Thyroid gland (tissue), 4 donors: ENCODE measurements at regions not wholly inside any gene's neighbourhood (a gene's known extent, or its start where the extent isn't known, plus 50 kb on each side); places are given as distances from the start of the nearest gene placed in this dataset.

Experiments used
- CTCF ChIP-seq, 6 experiments: fragments of 200-600 bp in 3 of 6; fragments of 450-650 bp in 3 of 6; sonication (generic) in 3 of 6; IDR thresholded peaks; one replicate each; pipeline ENCODE4 v1.5.1; 2016 to 2019; ENCODE audit warnings: antibody characterized with exemption in 6 of 6, mild to moderate bottlenecking in 2 of 6, inconsistent platforms in 1 of 6, moderate library complexity in 1 of 6
- POLR2A ChIP-seq, 2 donors: fragments of 450-650 bp; IDR thresholded peaks; one replicate each; pipeline ENCODE4 v1.6.1; 2017; ENCODE audit warnings: antibody characterized with exemption in 2 of 2, mild to moderate bottlenecking in 2 of 2, moderate library complexity in 1 of 2

- TF ChIP-seq POLR2A (IDR thresholded peaks at IDR 0.05): no peak
- no peak for TF ChIP-seq CTCF (IDR thresholded peaks at IDR 0.05)
These were observed 702.8 kb upstream of the LINC00305 start for GRCh38 chr18:64851726-64852125.
